ENCODE measurements at regions not wholly inside any gene's neighbourhood (a gene's known extent, or its start where the extent isn't known, plus 50 kb on each side); places are given as distances from the start of the nearest gene placed in this dataset.

DNA sequence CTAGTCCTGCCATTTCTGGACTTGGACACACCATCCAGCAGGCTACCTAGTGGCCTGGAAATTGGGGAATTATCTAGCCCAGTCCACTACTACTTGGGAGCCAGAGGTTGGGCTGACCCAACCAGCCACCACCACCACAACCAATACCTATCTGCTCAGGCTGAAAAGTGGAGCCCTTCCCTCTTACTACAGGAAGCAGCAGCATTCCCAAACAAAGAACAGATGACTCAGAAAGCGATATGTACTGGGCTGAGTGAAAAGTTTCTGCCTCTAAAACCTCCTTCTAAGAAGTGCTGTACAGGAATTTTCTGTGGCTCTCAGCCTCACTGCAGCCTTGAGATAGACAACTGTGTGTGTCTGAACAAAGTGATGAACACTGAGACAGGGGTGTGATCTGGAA is 279.4 kb downstream of the CDH10 start:
- no peaks in the 10 kb centered on the region for H3K27me3 ChIP-seq (replicated peaks in 1 of 2; ENCODE audit: control insufficient read depth in 2 of 2, insufficient read depth in 2 of 2, low read length in 1 of 2)
- no peak overlapping the region for H2AFZ ChIP-seq (ENCODE audit: control insufficient read depth, low read depth, low read length)
- no peaks in the 10 kb centered on the region for H3K36me3 ChIP-seq (ENCODE audit: control insufficient read depth in 2 of 2, insufficient read depth in 2 of 2, low read length in 1 of 2)
- H3K9ac ChIP-seq (ENCODE audit: control insufficient read depth, insufficient read depth, low read length), result no peak overlapping the region
- no peak for FAIRE-seq
- intact Hi-C loops (cut with micrococcal nuclease; ENCODE audit: unreplicated experiment), result no loop called here
- TF ChIP-seq, protein P1, sequence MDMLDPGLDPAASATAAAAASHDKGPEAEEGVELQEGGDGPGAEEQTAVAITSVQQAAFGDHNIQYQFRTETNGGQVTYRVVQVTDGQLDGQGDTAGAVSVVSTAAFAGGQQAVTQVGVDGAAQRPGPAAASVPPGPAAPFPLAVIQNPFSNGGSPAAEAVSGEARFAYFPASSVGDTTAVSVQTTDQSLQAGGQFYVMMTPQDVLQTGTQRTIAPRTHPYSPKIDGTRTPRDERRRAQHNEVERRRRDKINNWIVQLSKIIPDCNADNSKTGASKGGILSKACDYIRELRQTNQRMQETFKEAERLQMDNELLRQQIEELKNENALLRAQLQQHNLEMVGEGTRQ (IDR thresholded peaks at IDR 0.05; ENCODE audit: borderline replicate concordance, low read depth, low read length), result no peak
- no peak for TF ChIP-seq WRNIP1 (IDR thresholded peaks at IDR 0.05; ENCODE audit: borderline replicate concordance, low read depth, low read length)
- TF ChIP-seq KAT2A (conservative IDR thresholded peaks at IDR 0.05; ENCODE audit: control insufficient read depth, low read depth, low read length), result no peak
- TF ChIP-seq POLR2AphosphoS2 (IDR thresholded peaks at IDR 0.05; ENCODE audit: low read depth, low read length), result no peak
- TF ChIP-seq BMI1 (IDR thresholded peaks at IDR 0.05; ENCODE audit: borderline replicate concordance), result no peak
- no peak for TF ChIP-seq BRCA1 (IDR thresholded peaks at IDR 0.05; ENCODE audit: low read depth, low read length)
- TF ChIP-seq ZNF207 (IDR thresholded peaks at IDR 0.05; ENCODE audit: borderline replicate concordance), result no peak
- no peak for TF ChIP-seq TCF3 (IDR thresholded peaks at IDR 0.05; ENCODE audit: borderline replicate concordance, insufficient read depth, low read depth, low read length)
- no peak for TF ChIP-seq ATF7 (IDR thresholded peaks at IDR 0.05; ENCODE audit: low read depth)
- TF ChIP-seq ATF2 (IDR thresholded peaks at IDR 0.05; ENCODE audit: low read length), result no peak
- TF ChIP-seq MEF2B (IDR thresholded peaks at IDR 0.05; ENCODE audit: partially characterized antibody, poor library complexity, severe bottlenecking), result no peak
- no peak for TF ChIP-seq NFIC (IDR thresholded peaks at IDR 0.05; ENCODE audit: low read depth, low read length)
- no peak for TF ChIP-seq HCFC1 (IDR thresholded peaks at IDR 0.05; ENCODE audit: low read length)
- BruUV-seq (replicated peaks), result no TSS peak
- 15% methylated on average over 1 of the region's 1 CpG for WGBS (ENCODE audit: insufficient coverage, insufficient replicate concordance, low lambda C conversion rate, missing lambda C conversion rate)
- no peaks in the 10 kb centered on the region for H3K79me2 ChIP-seq (ENCODE audit: control insufficient read depth, insufficient read depth, low read length)
- no peak overlapping the region for H3K4me3 ChIP-seq
- POLR2A ChIA-PET, result no interaction called here
- no peaks in the 10 kb centered on the region for H3K4me1 ChIP-seq (ENCODE audit: control insufficient read depth, insufficient read depth, low read length)
- SMC1A ChIA-PET (ENCODE audit: uncharacterized antibody, unreplicated experiment), result no interaction called here
- no peaks in the 10 kb centered on the region for H4K20me1 ChIP-seq (ENCODE audit: control insufficient read depth, insufficient read depth)
- no peaks in the 10 kb centered on the region for H3K9me3 ChIP-seq (replicated peaks; ENCODE audit: control insufficient read depth, insufficient read depth, low read length)
- in situ Hi-C loops (cut with MboI), result no loop called here
- DNase-seq (ENCODE audit: low read depth, low spot score), result no peak
- H3K27ac ChIP-seq (ENCODE audit: control insufficient read depth, insufficient read depth), result no peak overlapping the region
- RAD21 ChIA-PET (ENCODE audit: unreplicated experiment), result no interaction called here
- CTCF ChIA-PET, result interaction anchor here (0.7 kb wide), 1 partner anchor 1285 kb away, joined by 5 read pairs; no protein-coding TSS in a partner anchor
- no peak for ATAC-seq
- H3K4me2 ChIP-seq (ENCODE audit: control insufficient read depth, insufficient read depth), result no peak overlapping the region

Measured in GM12878 (cell line).